GM18502 (cell line): ENCODE measurements at regions not wholly inside any gene's neighbourhood (a gene's known extent, or its start where the extent isn't known, plus 50 kb on each side); places are given as distances from the start of the nearest gene placed in this dataset.
"Not testable (repeated sequence)": the region's sequence is repeated elsewhere in the genome, so short reads cannot be mapped to it uniquely, and the experiment has no call there.

Source experiments
- ATAC-seq: cut with Tn5 transposase; IDR thresholded peaks from one replicate; pipeline ENCODE4 v1.9.1; 2021; ENCODE audit warnings: mild to moderate bottlenecking; ENCODE audit not compliant: unreplicated experiment, poor library complexity

GRCh38 chr10:33594475-33594874 is 260.0 kb upstream of the NRP1 start:
- ATAC-seq, result no peak

- ATAC-seq, result no peak
Measured at GRCh38 chr10:33588974-33589600, 254.6 kb upstream of the NRP1 start.

GRCh38 chr10:33584596-33584995 is 250.1 kb upstream of the NRP1 start:
- ATAC-seq, result not testable (repeated sequence)

GRCh38 chr10:33579996-33580395 is 245.5 kb upstream of the NRP1 start:
- no peak for ATAC-seq

GRCh38 chr10:33573606-33574005 is 239.1 kb upstream of the NRP1 start:
- no peak for ATAC-seq

GRCh38 chr10:33571616-33572015 is 237.1 kb upstream of the NRP1 start:
- no peak for ATAC-seq

GRCh38 chr10:33570495-33570894 is 236.0 kb upstream of the NRP1 start:
- no peak for ATAC-seq

- ATAC-seq, result no peak
Measured at GRCh38 chr10:33569702-33570101, 235.2 kb upstream of the NRP1 start.

GRCh38 chr10:33566426-33566825 is 232.0 kb upstream of the NRP1 start:
- no peak for ATAC-seq

GRCh38 chr10:33566001-33566400 is 231.5 kb upstream of the NRP1 start:
- ATAC-seq, result no peak

- no peak for ATAC-seq
Measured at GRCh38 chr10:33565231-33565630, 230.8 kb upstream of the NRP1 start.

- ATAC-seq, result no peak
Measured at GRCh38 chr10:33559105-33559504, 224.6 kb upstream of the NRP1 start.

- no peak for ATAC-seq
Measured at GRCh38 chr10:33557313-33557712, 222.8 kb upstream of the NRP1 start.

GRCh38 chr10:33556620-33557019 is 222.2 kb upstream of the NRP1 start:
- ATAC-seq, result no peak

- ATAC-seq, result no peak
Measured at GRCh38 chr10:33556103-33556502, 221.6 kb upstream of the NRP1 start.

- no peak for ATAC-seq
Measured at GRCh38 chr10:33553748-33554571, 219.5 kb upstream of the NRP1 start.

GRCh38 chr10:33552290-33552689 is 217.8 kb upstream of the NRP1 start:
- no peak for ATAC-seq

GRCh38 chr10:33550811-33551210 is 216.3 kb upstream of the NRP1 start:
- no peak for ATAC-seq

- ATAC-seq, result no peak
Measured at GRCh38 chr10:33547976-33548375, 213.5 kb upstream of the NRP1 start.

GRCh38 chr10:33546031-33546430 is 211.6 kb upstream of the NRP1 start:
- ATAC-seq, result no peak

GRCh38 chr10:33542752-33543505 is 208.5 kb upstream of the NRP1 start:
- no peak for ATAC-seq
